ENCODE measurements at regions not wholly inside any gene's neighbourhood (a gene's known extent, or its start where the extent isn't known, plus 50 kb on each side); places are given as distances from the start of the nearest gene placed in this dataset.

- TF ChIP-seq CTCF (IDR thresholded peaks at IDR 0.05; ENCODE audit: borderline replicate concordance, extremely low read depth, low read length, poor library complexity, severe bottlenecking) (no peak), EZH2 (IDR thresholded peaks at IDR 0.05; ENCODE audit: borderline replicate concordance, low read depth, low read length, severe bottlenecking) (no peak)
These were observed 367.8 kb upstream of the PBX1 start for GRCh38 chr1:164191191-164191590.
